GM13977 (cell line): ENCODE measurements at regions not wholly inside any gene's neighbourhood (a gene's known extent, or its start where the extent isn't known, plus 50 kb on each side); places are given as distances from the start of the nearest gene placed in this dataset.

Experiments used
- DNase-seq: peaks from one replicate; pipeline ENCODE4 v3.0.0; 2012; ENCODE audit warnings: low spot score
- CTCF ChIP-seq: IDR thresholded peaks from 2 replicates; pipeline ENCODE4 v1.5.1; 2012; ENCODE audit warnings: mild to moderate bottlenecking, control low read depth; ENCODE audit not compliant: insufficient read depth; ENCODE audit errors: extremely low read depth, missing control alignments
- in situ Hi-C: fragments of 300-500 bp; cut with MboI; formaldehyde crosslinking; loops from one replicate; pipeline ENCODE4 v1.12.0; 2022; ENCODE audit warnings: low sequenced_read_pairs, low pct_unique_long_range_greater_than_20kb, mixed read lengths, inconsistent platforms; ENCODE audit not compliant: unreplicated experiment

GRCh38 chr21:43322311-43322710, 104.6 kb downstream of the SIK1 start:
- no peak for DNase-seq
- in situ Hi-C loops, result no loop called here
- TF ChIP-seq CTCF, result no peak

GRCh38 chr21:43321611-43322010, 105.3 kb downstream of the SIK1 start:
- no peak for TF ChIP-seq CTCF
- DNase-seq, result no peak
- in situ Hi-C loops, result no loop called here

GRCh38 chr21:43321111-43321510, 105.8 kb downstream of the SIK1 start:
- no peak for TF ChIP-seq CTCF
- in situ Hi-C loops, result no loop called here
- no peak for DNase-seq

GRCh38 chr21:43320526-43320925, 106.4 kb downstream of the SIK1 start:
- TF ChIP-seq CTCF, result no peak
- in situ Hi-C loops, result no loop called here
- no peak for DNase-seq

GRCh38 chr21:43318841-43319781, 107.8 kb downstream of the SIK1 start:
- no peak for TF ChIP-seq CTCF
- in situ Hi-C loops, result no loop called here
- no peak for DNase-seq

GRCh38 chr21:43318368-43318767, 108.6 kb downstream of the SIK1 start:
- no peak for DNase-seq
- in situ Hi-C loops, result no loop called here
- TF ChIP-seq CTCF, result no peak

- in situ Hi-C loops, result no loop called here
- no peak for TF ChIP-seq CTCF
- no peak for DNase-seq
These were observed 109.0 kb downstream of the SIK1 start for GRCh38 chr21:43317959-43318358.
